Pancreas (tissue), 10 donors: ENCODE measurements at regions not wholly inside any gene's neighbourhood (a gene's known extent, or its start where the extent isn't known, plus 50 kb on each side); places are given as distances from the start of the nearest gene placed in this dataset.

Experiments used
- ATAC-seq, 4 donors: fragments of 200-7000 bp; cut with Tn5 transposase; one replicate each; pipeline versions ENCODE4 v1.8.0 to v1.9.1; 2020; ENCODE audit warnings: mild to moderate bottlenecking in 4 of 4, moderate library complexity in 4 of 4
- DNase-seq, 6 donors: peaks; one replicate each; pipeline ENCODE4 v3.0.0-alpha.2; 2020
- FAIRE-seq: peaks from 2 replicates; lab custom pipeline; 2012; peaks lifted over from hg19 to GRCh38; lab: Jason Lieb, UNC
- H3K27ac ChIP-seq, 4 donors: fragments of 200-600 bp; sonication (generic); 1 replicate in 3 of 4; 2 replicates in 1 of 4; pipeline versions ENCODE4 v1.5.0 to v1.8.0; 2020
- H3K27me3 ChIP-seq, 4 donors: fragments of 200-600 bp; one replicate each; pipeline ENCODE4 v1.8.0; 2021
- H3K36me3 ChIP-seq, 3 donors: fragments of 200-600 bp; sonication (generic) in 1 of 3; one replicate each; pipeline versions ENCODE4 v1.5.0 to v1.8.0; 2020 to 2021
- H3K4me1 ChIP-seq, 3 donors: fragments of 200-600 bp; one replicate each; pipeline ENCODE4 v1.8.0; 2021
- H3K4me3 ChIP-seq, 4 donors: fragments of 200-600 bp; sonication (generic) in 2 of 4; one replicate each; pipeline versions ENCODE4 v1.5.0 to v1.8.0; 2020 to 2021
- H3K9me3 ChIP-seq, 4 donors: fragments of 200-600 bp; one replicate each; pipeline ENCODE4 v1.8.0; 2021
- CTCF ChIP-seq, 4 donors: fragments of 200-600 bp; sonication (generic) in 3 of 4; IDR thresholded peaks; one replicate each; pipeline versions ENCODE4 v1.5.0 to v1.8.0; 2021; ENCODE audit warnings: antibody characterized with exemption in 4 of 4
- WGBS, 2 donors: extraction: QIAGEN DNeasy Blood & Tissue Kit; methylation state at CpG; one replicate each; pipeline ENCODE4 v1.1.7; 2013; 5-methylcytosine and 5-hydroxymethylcytosine counted together
- intact Hi-C, 3 donors: fragments of 100-400 bp; cut with DNase I; formaldehyde crosslinking; loops; one replicate each; pipeline versions ENCODE4 v1.11.1 to v1.14.2; 2022
- donor health status: healthy with polysubstance abuse.
- donor health status: DM: no; HTN: no; CAD: no; lungs with moderate emphysema.
- donor health status: DM: no; HTN: no; CAD: no.
- donor health status: control.
- donor health status: control.
- donor health status: Bipolar disorder and iron deficiency.
- donor health status: DM: yes; HTN: yes; CAD: no.
- donor health status: DM: no; HTN: no; CAD: no.
- donor health status: DM: no; HTN: no; CAD: no.
- donor health status: DM: yes; HTN: yes; CAD: no.

DNA sequence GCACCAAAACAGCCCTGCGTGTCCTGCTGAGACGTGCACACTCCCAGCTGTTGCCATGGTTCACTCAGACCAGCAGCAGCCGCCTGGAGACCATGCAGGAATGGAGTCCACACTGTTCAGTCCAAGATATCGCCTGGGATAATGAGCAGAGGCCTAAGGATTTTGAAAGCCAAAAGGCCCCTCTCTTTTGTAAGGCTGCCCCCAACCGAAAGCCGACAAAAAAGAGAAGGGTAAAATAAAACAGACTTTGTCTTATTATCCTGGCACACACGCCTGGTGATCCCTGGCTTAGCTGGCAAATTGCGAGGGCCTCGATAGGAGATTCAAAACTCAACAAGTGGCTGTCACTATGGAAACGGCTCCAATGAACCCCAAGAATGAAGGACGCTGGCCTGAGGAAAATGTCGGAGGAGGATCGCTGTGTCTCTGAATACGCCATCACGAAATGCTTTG, 263.6 kb downstream of the SKIDA1 start:
- no peaks in the 10 kb centered on the region for H3K27me3 ChIP-seq
- DNase-seq = no peak
- H3K4me1 ChIP-seq = no peaks in the 10 kb centered on the region
- no peak for FAIRE-seq
- WGBS, 2 donors = 81 to 85% methylated on average over 15 of the region's 15 CpGs
- H3K9me3 ChIP-seq = no peaks in the 10 kb centered on the region
- H3K36me3 ChIP-seq = no peaks in the 10 kb centered on the region
- TF ChIP-seq CTCF (IDR thresholded peaks at IDR 0.05) = no peak
- peak in 1 of 4 donors; percentile 47 for ATAC-seq
- no peak overlapping the region for H3K4me3 ChIP-seq
- no peak overlapping the region for H3K27ac ChIP-seq
- intact Hi-C loops = loop anchor here in 1 of 3 donors (10.0 kb wide), 1 partner anchor 177 kb away; no protein-coding TSS in a partner anchor

GRCh38 chr10:21260506-21261149, 264.9 kb downstream of the SKIDA1 start:
- no peaks in the 10 kb centered on the region for H3K9me3 ChIP-seq
- ATAC-seq = peak in 1 of 4 donors; percentile 30
- FAIRE-seq = no peak
- no peaks in the 10 kb centered on the region for H3K36me3 ChIP-seq
- no peak overlapping the region for H3K27ac ChIP-seq
- DNase-seq = no peak
- WGBS, 2 donors = 65 to 67% methylated on average over 11 of the region's 11 CpGs
- no peaks in the 10 kb centered on the region for H3K27me3 ChIP-seq
- no peak for TF ChIP-seq CTCF (IDR thresholded peaks at IDR 0.05)
- no peak overlapping the region for H3K4me3 ChIP-seq
- H3K4me1 ChIP-seq = no peaks in the 10 kb centered on the region
- intact Hi-C loops = loop anchor here in 1 of 3 donors (10.0 kb wide), 1 partner anchor 176 kb away; no protein-coding TSS in a partner anchor

- Histone ChIP-seq H3K36me3 (no peaks in the 10 kb centered on the region), H3K4me3 (no peak overlapping the region), H3K9me3 (no peaks in the 10 kb centered on the region), H3K4me1 (no peaks in the 10 kb centered on the region), H3K27me3 (no peaks in the 10 kb centered on the region), H3K27ac (no peak overlapping the region)
- peak in 3 of 4 donors; percentile 30 to 65 (median 40) for ATAC-seq
- TF ChIP-seq CTCF (IDR thresholded peaks at IDR 0.05) = no peak
- intact Hi-C loops = loop anchor here in 1 of 3 donors (10.0 kb wide), 1 partner anchor 175 kb away; no protein-coding TSS in a partner anchor
- no peak for FAIRE-seq
- 85 to 87% methylated on average over 6 of the region's 6 CpGs for WGBS, 2 donors
- no peak for DNase-seq
These were observed 265.4 kb downstream of the SKIDA1 start for GRCh38 chr10:21260066-21260465.

- no peaks in the 10 kb centered on the region for H3K36me3 ChIP-seq
- no peaks in the 10 kb centered on the region for H3K4me1 ChIP-seq
- H3K27ac ChIP-seq = no peak overlapping the region
- no peak for ATAC-seq
- H3K4me3 ChIP-seq = no peak overlapping the region
- no peak for TF ChIP-seq CTCF (IDR thresholded peaks at IDR 0.05)
- intact Hi-C loops = no loop called here
- WGBS, 2 donors = 71 to 97% methylated on average over 2 of the region's 2 CpGs
- no peaks in the 10 kb centered on the region for H3K9me3 ChIP-seq
- no peaks in the 10 kb centered on the region for H3K27me3 ChIP-seq
- DNase-seq = no peak
- FAIRE-seq = no peak
These were observed 267.6 kb downstream of the SKIDA1 start for GRCh38 chr10:21257919-21258318.

DNA sequence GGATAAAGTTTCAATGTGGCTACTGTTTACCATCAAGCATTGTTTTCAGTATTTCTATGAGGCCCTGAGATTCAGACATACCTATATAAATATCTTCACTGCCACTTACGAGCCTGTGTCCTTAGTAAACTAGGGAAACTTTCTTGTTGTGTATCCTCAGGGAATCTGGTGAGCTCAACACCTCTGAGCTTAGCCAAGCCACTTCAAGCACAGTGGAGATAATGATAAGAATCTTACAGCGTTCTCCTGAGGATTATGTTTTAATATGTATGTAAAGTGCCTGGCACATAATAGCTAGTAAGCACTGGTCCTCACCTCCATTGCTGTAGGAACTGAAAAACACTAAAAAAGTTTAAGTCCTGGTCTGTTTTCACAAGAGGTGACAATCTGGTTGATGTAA, 268.3 kb downstream of the SKIDA1 start:
- DNase-seq (no peak), FAIRE-seq (no peak), ATAC-seq (no peak)
- no peaks in the 10 kb centered on the region for H3K9me3 ChIP-seq
- no peak for TF ChIP-seq CTCF (IDR thresholded peaks at IDR 0.05)
- H3K27me3 ChIP-seq = no peaks in the 10 kb centered on the region
- H3K36me3 ChIP-seq = no peaks in the 10 kb centered on the region
- H3K4me3 ChIP-seq = no peak overlapping the region
- 78 to 85% methylated on average over 2 of the region's 2 CpGs for WGBS, 2 donors
- intact Hi-C loops = no loop called here
- H3K4me1 ChIP-seq = no peaks in the 10 kb centered on the region
- no peak overlapping the region for H3K27ac ChIP-seq
